Esophagus squamous epithelium (tissue), 4 donors: ENCODE measurements at regions not wholly inside any gene's neighbourhood (a gene's known extent, or its start where the extent isn't known, plus 50 kb on each side); places are given as distances from the start of the nearest gene placed in this dataset.

ENCODE experiments used
- CTCF ChIP-seq, 6 experiments: fragments of 450-650 bp in 4 of 6; fragments of 200-600 bp in 2 of 6; sonication (generic) in 2 of 6; IDR thresholded peaks; one replicate each; pipeline ENCODE4 v1.5.1; 2016 to 2019; ENCODE audit warnings: antibody characterized with exemption in 6 of 6, mild to moderate bottlenecking in 4 of 6, moderate library complexity in 4 of 6
- POLR2A ChIP-seq, 4 donors: fragments of 450-650 bp; IDR thresholded peaks; one replicate each; pipeline ENCODE4 v1.6.1; 2017; ENCODE audit warnings: antibody characterized with exemption in 4 of 4, mild to moderate bottlenecking in 4 of 4, moderate library complexity in 3 of 4

GRCh38 chr2:65532326-65532725, 99.9 kb upstream of the SPRED2 start:
- no peak for TF ChIP-seq CTCF (IDR thresholded peaks at IDR 0.05)
- no peak for TF ChIP-seq POLR2A (IDR thresholded peaks at IDR 0.05)
